ENCODE measurements at regions not wholly inside any gene's neighbourhood (a gene's known extent, or its start where the extent isn't known, plus 50 kb on each side); places are given as distances from the start of the nearest gene placed in this dataset.

DNA sequence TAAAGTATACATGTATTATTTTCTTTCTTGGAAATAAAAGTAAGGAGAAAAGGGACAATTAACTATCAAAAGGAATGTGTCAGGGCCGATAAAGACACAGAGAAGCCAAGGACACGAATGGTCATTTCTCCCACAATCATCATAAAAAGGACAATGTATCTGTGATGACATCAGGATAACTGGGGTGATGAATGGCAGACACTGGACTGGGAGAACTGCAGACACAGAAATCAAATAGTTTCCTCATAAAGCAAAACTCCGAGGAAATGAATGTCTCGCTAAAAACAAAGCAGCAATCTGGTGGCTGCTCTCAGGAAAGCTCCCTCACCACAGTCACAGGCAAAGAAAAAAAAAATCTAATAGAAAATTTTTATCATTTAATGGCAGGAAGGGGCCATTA is 69.3 kb upstream of the NPY start:
- TF ChIP-seq, protein P1, sequence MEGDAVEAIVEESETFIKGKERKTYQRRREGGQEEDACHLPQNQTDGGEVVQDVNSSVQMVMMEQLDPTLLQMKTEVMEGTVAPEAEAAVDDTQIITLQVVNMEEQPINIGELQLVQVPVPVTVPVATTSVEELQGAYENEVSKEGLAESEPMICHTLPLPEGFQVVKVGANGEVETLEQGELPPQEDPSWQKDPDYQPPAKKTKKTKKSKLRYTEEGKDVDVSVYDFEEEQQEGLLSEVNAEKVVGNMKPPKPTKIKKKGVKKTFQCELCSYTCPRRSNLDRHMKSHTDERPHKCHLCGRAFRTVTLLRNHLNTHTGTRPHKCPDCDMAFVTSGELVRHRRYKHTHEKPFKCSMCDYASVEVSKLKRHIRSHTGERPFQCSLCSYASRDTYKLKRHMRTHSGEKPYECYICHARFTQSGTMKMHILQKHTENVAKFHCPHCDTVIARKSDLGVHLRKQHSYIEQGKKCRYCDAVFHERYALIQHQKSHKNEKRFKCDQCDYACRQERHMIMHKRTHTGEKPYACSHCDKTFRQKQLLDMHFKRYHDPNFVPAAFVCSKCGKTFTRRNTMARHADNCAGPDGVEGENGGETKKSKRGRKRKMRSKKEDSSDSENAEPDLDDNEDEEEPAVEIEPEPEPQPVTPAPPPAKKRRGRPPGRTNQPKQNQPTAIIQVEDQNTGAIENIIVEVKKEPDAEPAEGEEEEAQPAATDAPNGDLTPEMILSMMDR (IDR thresholded peaks at IDR 0.05; ENCODE audit: low read depth, low read length), result no peak
- no peak for TF ChIP-seq EZH2phosphoT487 (IDR thresholded peaks at IDR 0.05; ENCODE audit: low read depth)
